A673 (cell line): ENCODE measurements at regions not wholly inside any gene's neighbourhood (a gene's known extent, or its start where the extent isn't known, plus 50 kb on each side); places are given as distances from the start of the nearest gene placed in this dataset.
A peak's percentile ranks its signal among the peaks of the same experiment; 100 is the strongest.

ENCODE experiments used
- CTCF ChIP-seq: fragments of 300-800, 200-600 bp; sonication (generic); conservative IDR thresholded peaks from 2 replicates; pipeline ENCODE4 v1.5.1; 2017; ENCODE audit warnings: low read depth, mild to moderate bottlenecking, antibody characterized with exemption, low read length, moderate library complexity, mixed read lengths
- EZH2 ChIP-seq: fragments of 200-600 bp; sonication (generic); IDR thresholded peaks from 2 replicates; pipeline ENCODE4 v1.6.1; 2017; ENCODE audit warnings: borderline replicate concordance, low read depth, mild to moderate bottlenecking, mixed read lengths, antibody characterized with exemption, low read length; ENCODE audit not compliant: poor library complexity, severe bottlenecking

DNA sequence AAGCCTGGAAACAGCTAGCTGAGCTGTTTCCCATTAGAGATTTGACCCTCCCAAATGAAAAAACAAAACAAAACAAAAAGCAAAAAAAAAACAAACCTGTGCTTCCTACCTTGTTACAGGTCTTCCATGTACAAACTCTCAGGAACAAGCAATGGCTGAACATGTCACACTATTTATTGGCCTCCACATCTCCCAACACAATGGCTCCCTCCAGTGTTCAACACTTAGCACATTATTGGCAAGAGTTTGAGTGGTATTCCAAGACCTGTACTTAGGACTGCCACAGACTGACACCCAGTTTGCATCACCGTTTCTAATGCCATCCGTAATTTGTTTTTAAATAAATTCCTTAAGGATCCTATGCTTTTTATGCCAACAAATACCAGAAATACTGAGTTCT, 195.0 kb upstream of the OLFM3 start:
- peak; percentile 78 for TF ChIP-seq CTCF
- no peak for TF ChIP-seq EZH2
